CD4-positive, alpha-beta memory T cell (primary cell): ENCODE measurements at regions not wholly inside any gene's neighbourhood (a gene's known extent, or its start where the extent isn't known, plus 50 kb on each side); places are given as distances from the start of the nearest gene placed in this dataset.
"Not testable (repeated sequence)": the region's sequence is repeated elsewhere in the genome, so short reads cannot be mapped to it uniquely, and the experiment has no call there.

Experiments used
- CTCF ChIA-PET: fragments of 350-600 bp; sonication (Branson Sonifier 250); formaldehyde crosslinking; loops from one replicate; lab custom pipeline; 2021; ENCODE audit warnings: inconsistent platforms; ENCODE audit not compliant: partially characterized antibody; lab: Charles Lee
- POLR2A ChIA-PET: fragments of 350-600 bp; sonication (Branson Sonifier 250); formaldehyde crosslinking; loops from one replicate; lab custom pipeline; 2021; ENCODE audit not compliant: partially characterized antibody; lab: Charles Lee
- DNase-seq, 5 donors: peaks; one replicate each; pipeline versions ENCODE4 v3.0.0 to v3.0.0-alpha.2; 2020 to 2022; ENCODE audit warnings: mixed read lengths in 1 of 5
- H3K27ac ChIP-seq: one replicate; pipeline ENCODE4 v1.7.0; 2013; ENCODE audit warnings: low read depth, low read length
- H3K27me3 ChIP-seq: 2 replicates; pipeline ENCODE4 v1.7.0; 2013; ENCODE audit warnings: mild to moderate bottlenecking, low read length, moderate library complexity; ENCODE audit not compliant: insufficient read depth
- H3K36me3 ChIP-seq: 2 replicates; pipeline ENCODE4 v1.7.0; 2013; ENCODE audit warnings: mild to moderate bottlenecking, low read length, moderate library complexity; ENCODE audit not compliant: insufficient read depth
- H3K4me1 ChIP-seq: 2 replicates; pipeline ENCODE4 v1.7.0; 2013; ENCODE audit warnings: mild to moderate bottlenecking, low read length, moderate library complexity; ENCODE audit not compliant: insufficient read depth
- H3K4me3 ChIP-seq, 2 donors: one replicate each; pipeline ENCODE4 v1.7.0; 2013; ENCODE audit warnings: low read length in 2 of 2, mild to moderate bottlenecking in 1 of 2
- H3K9me3 ChIP-seq, 2 donors: one replicate each; pipeline ENCODE4 v1.7.0; 2013; ENCODE audit warnings: low read length in 2 of 2, control low read depth in 1 of 2; ENCODE audit not compliant: control insufficient read depth in 1 of 2
- H3K27ac Mint-ChIP-seq, 7 donors: one replicate each; pipeline ENCODE4 v1.8.0; 2020 to 2021; ENCODE audit warnings: mixed read lengths in 7 of 7, mild to moderate bottlenecking in 6 of 7, inconsistent platforms in 3 of 7, moderate library complexity in 3 of 7
- H3K27me3 Mint-ChIP-seq, 2 donors: one replicate each; pipeline ENCODE4 v1.8.0; 2020 to 2021; ENCODE audit warnings: mixed read lengths in 2 of 2
- H3K36me3 Mint-ChIP-seq, 2 donors: one replicate each; pipeline ENCODE4 v1.8.0; 2020 to 2021; ENCODE audit warnings: mixed read lengths in 2 of 2, inconsistent platforms in 1 of 2, mild to moderate bottlenecking in 1 of 2
- H3K4me1 Mint-ChIP-seq, 4 donors: one replicate each; pipeline ENCODE4 v1.8.0; 2020 to 2021; ENCODE audit warnings: mixed read lengths in 4 of 4, mild to moderate bottlenecking in 1 of 4
- H3K4me3 Mint-ChIP-seq, 8 donors: one replicate each; pipeline ENCODE4 v1.8.0; 2020 to 2021; ENCODE audit warnings: mixed read lengths in 8 of 8, mild to moderate bottlenecking in 7 of 8, moderate library complexity in 6 of 8, inconsistent platforms in 3 of 8
- H3K9me3 Mint-ChIP-seq, 8 donors: one replicate each; pipeline ENCODE4 v1.8.0; 2020 to 2021; ENCODE audit warnings: mixed read lengths in 8 of 8, mild to moderate bottlenecking in 5 of 8, inconsistent platforms in 3 of 8, moderate library complexity in 1 of 8
- intact Hi-C: fragments of 100-400 bp; cut with micrococcal nuclease; formaldehyde crosslinking; loops from one replicate; pipeline ENCODE4 v1.15.1; 2023

- Mint-ChIP-seq H3K4me3 (no peak overlapping the region), H3K36me3 (no peaks in the 10 kb centered on the region), H3K9me3 (peaks cover 0 to 19% (median 3%) of the 10 kb centered on the region in 8 donors), H3K27ac (no peak overlapping the region), H3K27me3 (peaks cover 0 to 1% of the 10 kb centered on the region in 2 donors), H3K4me1 (no peaks in the 10 kb centered on the region)
- CTCF ChIA-PET: no interaction called here
- POLR2A ChIA-PET: no interaction called here
- Histone ChIP-seq H3K36me3 (no peaks in the 10 kb centered on the region), H3K9me3 (no peaks in the 10 kb centered on the region), H3K27me3 (no peaks in the 10 kb centered on the region), H3K27ac (no peak overlapping the region), H3K4me1 (no peaks in the 10 kb centered on the region), H3K4me3 (no peak overlapping the region)
- intact Hi-C loops: no loop called here
- DNase-seq: no peak
These were observed 249.8 kb upstream of the ATP5MC3 start for GRCh38 chr2:175431101-175431946.

GRCh38 chr2:175430236-175430635 is 248.7 kb upstream of the ATP5MC3 start:
- Mint-ChIP-seq H3K4me3 (no peak overlapping the region), H3K4me1 (no peaks in the 10 kb centered on the region), H3K36me3 (no peaks in the 10 kb centered on the region), H3K27ac (no peak overlapping the region), H3K27me3 (peaks cover 0 to 3% of the 10 kb centered on the region in 2 donors), H3K9me3 (peaks cover 0 to 19% (median 5%) of the 10 kb centered on the region in 8 donors)
- H3K36me3 ChIP-seq: no peaks in the 10 kb centered on the region
- no peaks in the 10 kb centered on the region for H3K4me1 ChIP-seq
- no peaks in the 10 kb centered on the region for H3K27me3 ChIP-seq
- no peak overlapping the region for H3K4me3 ChIP-seq
- ChIA-PET POLR2A (no interaction called here), CTCF (no interaction called here)
- intact Hi-C loops: no loop called here
- no peak overlapping the region for H3K27ac ChIP-seq
- H3K9me3 ChIP-seq: no peaks in the 10 kb centered on the region
- DNase-seq: no peak

GRCh38 chr2:175418224-175418835 is 236.8 kb upstream of the ATP5MC3 start:
- Mint-ChIP-seq H3K4me3 (no peak overlapping the region), H3K27ac (no peak overlapping the region), H3K36me3 (no peaks in the 10 kb centered on the region), H3K27me3 (peaks cover 9 to 11% of the 10 kb centered on the region in 2 donors), H3K9me3 (no peaks in the 10 kb centered on the region), H3K4me1 (peaks cover 0 to 2% (median 0%) of the 10 kb centered on the region in 4 donors)
- DNase-seq: no peak
- CTCF ChIA-PET: no interaction called here
- Histone ChIP-seq H3K4me3 (no peak overlapping the region), H3K4me1 (no peaks in the 10 kb centered on the region), H3K27me3 (no peaks in the 10 kb centered on the region), H3K9me3 (no peaks in the 10 kb centered on the region), H3K27ac (no peak overlapping the region), H3K36me3 (no peaks in the 10 kb centered on the region)
- intact Hi-C loops: no loop called here
- POLR2A ChIA-PET: no interaction called here

GRCh38 chr2:175414882-175415487 is 233.5 kb upstream of the ATP5MC3 start:
- no peak overlapping the region for H3K4me3 ChIP-seq
- H3K36me3 ChIP-seq: no peaks in the 10 kb centered on the region
- Mint-ChIP-seq H3K27ac (no peak overlapping the region), H3K9me3 (no peaks in the 10 kb centered on the region), H3K4me1 (peaks cover 0 to 2% (median 0%) of the 10 kb centered on the region in 4 donors), H3K4me3 (no peak overlapping the region), H3K36me3 (no peaks in the 10 kb centered on the region), H3K27me3 (peaks cover 3 to 7% of the 10 kb centered on the region in 2 donors)
- ChIA-PET CTCF (no interaction called here), POLR2A (no interaction called here)
- no peaks in the 10 kb centered on the region for H3K9me3 ChIP-seq
- no peaks in the 10 kb centered on the region for H3K27me3 ChIP-seq
- H3K27ac ChIP-seq: no peak overlapping the region
- intact Hi-C loops: no loop called here
- no peak for DNase-seq
- no peaks in the 10 kb centered on the region for H3K4me1 ChIP-seq

- CTCF ChIA-PET: no interaction called here
- no peak overlapping the region for H3K4me3 Mint-ChIP-seq
- Histone ChIP-seq H3K9me3 (no peaks in the 10 kb centered on the region), H3K27me3 (no peaks in the 10 kb centered on the region), H3K4me1 (no peaks in the 10 kb centered on the region), H3K27ac (no peak overlapping the region), H3K36me3 (no peaks in the 10 kb centered on the region), H3K4me3 (no peak overlapping the region)
- intact Hi-C loops: no loop called here
- POLR2A ChIA-PET: no interaction called here
- no peak overlapping the region for H3K27ac Mint-ChIP-seq
- DNase-seq: no peak
- peaks cover 0 to 2% (median 0%) of the 10 kb centered on the region in 4 donors for H3K4me1 Mint-ChIP-seq
- peaks cover 1 to 7% of the 10 kb centered on the region in 2 donors for H3K27me3 Mint-ChIP-seq
- no peaks in the 10 kb centered on the region for H3K9me3 Mint-ChIP-seq
- no peaks in the 10 kb centered on the region for H3K36me3 Mint-ChIP-seq
These were observed 232.8 kb upstream of the ATP5MC3 start for GRCh38 chr2:175414191-175414881.

GRCh38 chr2:175410941-175411340 is 229.4 kb upstream of the ATP5MC3 start:
- CTCF ChIA-PET, H3K4me1 ChIP-seq, H3K4me1 Mint-ChIP-seq, H3K9me3 Mint-ChIP-seq, H3K36me3 ChIP-seq, H3K27me3 ChIP-seq, H3K36me3 Mint-ChIP-seq, DNase-seq, H3K27ac ChIP-seq, H3K27ac Mint-ChIP-seq, H3K4me3 ChIP-seq, H3K27me3 Mint-ChIP-seq, H3K9me3 ChIP-seq, POLR2A ChIA-PET, H3K4me3 Mint-ChIP-seq, intact Hi-C loops: not testable (repeated sequence)

GRCh38 chr2:175404839-175405238 is 223.3 kb upstream of the ATP5MC3 start:
- POLR2A ChIA-PET: no interaction called here

More at GRCh38 chr2:175404839-175405238, 223.3 kb upstream of the ATP5MC3 start:
- intact Hi-C loops: no loop called here
- no peak for DNase-seq
- Mint-ChIP-seq H3K27ac (no peak overlapping the region), H3K36me3 (no peaks in the 10 kb centered on the region), H3K27me3 (peaks cover 4% of the 10 kb centered on the region in 2 donors), H3K4me3 (no peak overlapping the region), H3K4me1 (no peaks in the 10 kb centered on the region), H3K9me3 (no peaks in the 10 kb centered on the region)
- no peak overlapping the region for H3K27ac ChIP-seq
- no peaks in the 10 kb centered on the region for H3K9me3 ChIP-seq
- H3K4me1 ChIP-seq: no peaks in the 10 kb centered on the region
- no peaks in the 10 kb centered on the region for H3K27me3 ChIP-seq
- CTCF ChIA-PET: no interaction called here
- H3K36me3 ChIP-seq: no peaks in the 10 kb centered on the region
- no peak overlapping the region for H3K4me3 ChIP-seq
